HCT116 (cell line): ENCODE measurements at regions not wholly inside any gene's neighbourhood (a gene's known extent, or its start where the extent isn't known, plus 50 kb on each side); places are given as distances from the start of the nearest gene placed in this dataset.

Experiments
- ATAC-seq: fragments of 200-7000 bp; cut with Tn5 transposase; 2 replicates; pipeline ENCODE4 v1.9.1; 2020; ENCODE audit warnings: mild to moderate bottlenecking, moderate library complexity
- BruUV-seq: library from RNA; stranded (reverse); fragments of 400-500 nt; replicated peaks from 2 replicates; lab custom pipeline; 2021; lab: Mats Ljungman, UMichigan
- CTCF ChIA-PET: fragments of 300-600 bp; sonication (Branson Sonifier 250); formaldehyde crosslinking; loops from one replicate; lab custom pipeline; 2021; ENCODE audit warnings: antibody characterized with exemption; lab: Charles Lee
- POLR2A ChIA-PET: fragments of 300-600, 350-600 bp; sonication (Branson Sonifier 250); formaldehyde crosslinking; loops from one replicate; lab custom pipeline; 2021; ENCODE audit warnings: antibody characterized with exemption; lab: Charles Lee
- RAD21 ChIA-PET, 2 experiments: fragments of 300-600 bp; sonication (Branson Sonifier 250); formaldehyde crosslinking; loops; one replicate each; lab custom pipeline; 2023; ENCODE audit warnings: low total read pairs in 2 of 2; ENCODE audit not compliant: uncharacterized antibody in 2 of 2, unreplicated experiment in 2 of 2, low non-redundant PET in 1 of 2; lab: Charles Lee
- DNase-seq: peaks from one replicate; pipeline ENCODE4 v3.0.0-alpha.2; 2010; ENCODE audit warnings: low read depth, low spot score
- H2AFZ ChIP-seq: fragments of 200-600 bp; shearing (Covaris generic), sonication (generic); 2 replicates; pipeline ENCODE4 v1.6.1; 2017; ENCODE audit warnings: low read depth, mixed run types, mixed read lengths, antibody characterized with exemption, low read length; ENCODE audit not compliant: poor library complexity, severe bottlenecking
- H3K27ac ChIP-seq: 2 replicates; pipeline ENCODE4 v1.5.1; 2012; ENCODE audit warnings: low read depth, low read length
- H3K27me3 ChIP-seq: fragments of 200-600 bp; sonication (generic); 2 replicates; pipeline ENCODE4 v1.6.1; 2016; ENCODE audit warnings: mixed run types, low read length, mixed read lengths; ENCODE audit not compliant: insufficient read depth
- H3K36me3 ChIP-seq, 2 experiments: fragments of 200-500 bp in 1 of 2; fragments of 200-600 bp in 1 of 2; sonication (Bioruptor generic) in 1 of 2; sonication (generic) in 1 of 2; 2 replicates each; pipeline versions ENCODE4 v1.5.1 to v1.6.1; 2014 to 2016; ENCODE audit warnings: low read length in 2 of 2, inconsistent platforms in 1 of 2, mixed read lengths in 1 of 2, mixed run types in 1 of 2; ENCODE audit not compliant: insufficient read depth in 2 of 2, control insufficient read depth in 1 of 2
- H3K4me1 ChIP-seq, 2 experiments: fragments of 200-600 bp in 1 of 2; sonication (generic) in 1 of 2; 2 replicates each; pipeline versions ENCODE4 v1.5.1 to v1.6.1; 2012 to 2017; ENCODE audit warnings: low read length in 2 of 2, inconsistent platforms in 1 of 2, mild to moderate bottlenecking in 1 of 2, mixed read lengths in 1 of 2, mixed run types in 1 of 2, moderate library complexity in 1 of 2; ENCODE audit not compliant: insufficient read depth in 2 of 2, control insufficient read depth in 1 of 2
- H3K4me2 ChIP-seq: fragments of 200-600 bp; sonication (generic); 2 replicates; pipeline ENCODE4 v1.6.1; 2017; ENCODE audit warnings: mixed run types, low read length, mixed read lengths
- H3K4me3 ChIP-seq, 2 experiments: fragments of 200-600 bp in 1 of 2; sonication (generic) in 1 of 2; replicated peaks in 1 of 2; 2 replicates each; pipeline ENCODE4 v1.5.1; 2011 to 2016; ENCODE audit warnings: low read length in 2 of 2, control low read depth in 1 of 2, low read depth in 1 of 2, mild to moderate bottlenecking in 1 of 2, mixed read lengths in 1 of 2, mixed run types in 1 of 2
- H3K79me2 ChIP-seq: fragments of 200-600 bp; sonication (generic); 2 replicates; pipeline ENCODE4 v1.6.1; 2017; ENCODE audit warnings: mild to moderate bottlenecking, mixed run types, low read length, moderate library complexity, mixed read lengths; ENCODE audit not compliant: insufficient read depth
- H3K9ac ChIP-seq: fragments of 200-600 bp; sonication (generic); 2 replicates; pipeline ENCODE4 v1.6.1; 2016; ENCODE audit warnings: low read length, mixed read lengths
- H3K9me2 ChIP-seq: fragments of 200-600 bp; sonication (generic), shearing (Covaris generic); 2 replicates; pipeline ENCODE4 v1.6.1; 2017; ENCODE audit warnings: mixed run types, mild to moderate bottlenecking, moderate library complexity; ENCODE audit not compliant: insufficient read depth
- H3K9me3 ChIP-seq, 2 experiments: fragments of 200-500 bp in 1 of 2; fragments of 200-600 bp in 1 of 2; sonication (Bioruptor generic) in 1 of 2; sonication (generic) in 1 of 2; 2 replicates each; pipeline ENCODE4 v1.6.1; 2014 to 2017; ENCODE audit warnings: low read length in 2 of 2, mixed read lengths in 2 of 2, inconsistent platforms in 1 of 2, low read depth in 1 of 2, mild to moderate bottlenecking in 1 of 2, mixed run types in 1 of 2, moderate library complexity in 1 of 2; ENCODE audit not compliant: control insufficient read depth in 1 of 2, insufficient read depth in 1 of 2
- H4K20me1 ChIP-seq: fragments of 200-600 bp; sonication (generic), shearing (Covaris generic); 2 replicates; pipeline ENCODE4 v1.6.1; 2017; ENCODE audit warnings: mixed run types, mild to moderate bottlenecking, moderate library complexity; ENCODE audit not compliant: insufficient read depth
- CBX3 ChIP-seq: IDR thresholded peaks from 2 replicates; pipeline ENCODE4 v1.6.1; 2012; ENCODE audit warnings: low read depth
- CTCF ChIP-seq, 3 experiments: fragments of 200-600 bp in 1 of 3; sonication (generic) in 1 of 3; IDR thresholded peaks in 2 of 3; conservative IDR thresholded peaks in 1 of 3; 2 replicates each; pipeline ENCODE4 v1.5.1; 2012 to 2017; ENCODE audit warnings: low read depth in 2 of 3, low read length in 2 of 3, antibody characterized with exemption in 1 of 3, borderline replicate concordance in 1 of 3, control low read depth in 1 of 3, mild to moderate bottlenecking in 1 of 3, mixed read lengths in 1 of 3, mixed run types in 1 of 3, moderate library complexity in 1 of 3; ENCODE audit not compliant: insufficient read depth in 1 of 3
- TCF7L2 ChIP-seq: IDR thresholded peaks from 2 replicates; pipeline ENCODE4 v1.7.0; 2011; ENCODE audit warnings: borderline replicate concordance, inconsistent platforms; ENCODE audit not compliant: insufficient read depth, insufficient read length; ENCODE audit errors: extremely low read depth
- intact Hi-C: fragments of 100-400 bp; cut with micrococcal nuclease; formaldehyde crosslinking; loops from 2 replicates; pipeline ENCODE4 v1.10.0; 2022

GRCh38 chr2:128717758-128718710, 399.4 kb upstream of the HS6ST1 start:
- H4K20me1 ChIP-seq = no peaks in the 10 kb centered on the region
- RAD21 ChIA-PET = no interaction called here
- H3K27ac ChIP-seq = no peak overlapping the region
- TF ChIP-seq CBX3 = no peak
- no peaks in the 10 kb centered on the region for H3K36me3 ChIP-seq
- no peaks in the 10 kb centered on the region for H3K4me1 ChIP-seq
- no peaks in the 10 kb centered on the region for H3K9me3 ChIP-seq
- H3K4me2 ChIP-seq = no peak overlapping the region
- CTCF ChIA-PET = interaction anchor here (0.6 to 1.2 kb wide), 2 partner anchors 19 to 30 kb away, joined by 3 read pairs; no protein-coding TSS in a partner anchor
- no peak overlapping the region for H3K4me3 ChIP-seq
- H2AFZ ChIP-seq = no peak overlapping the region
- intact Hi-C loops = no loop called here
- H3K9me2 ChIP-seq = no peaks in the 10 kb centered on the region
- no peak for DNase-seq
- ATAC-seq = no peak
- BruUV-seq = no TSS peak
- H3K79me2 ChIP-seq = no peaks in the 10 kb centered on the region
- POLR2A ChIA-PET = no interaction called here
- peaks cover 35% of the 10 kb centered on the region for H3K27me3 ChIP-seq
- H3K9ac ChIP-seq = no peak overlapping the region

- TF ChIP-seq CTCF (IDR thresholded peaks at IDR 0.05 in 2 of 3, conservative IDR thresholded peaks at IDR 0.05 in 1 of 3; ENCODE audit: borderline replicate concordance in 1 of 3, insufficient read depth in 1 of 3, low read depth in 2 of 3, low read length in 2 of 3) = peak in 1 of 3 experiments; percentile 22; a peak in 1 of 6 replicates
- TF ChIP-seq TCF7L2 = no peak
- H2AFZ ChIP-seq = no peak overlapping the region
- no peak overlapping the region for H3K4me3 ChIP-seq
- H3K9me3 ChIP-seq = no peaks in the 10 kb centered on the region
- H3K4me1 ChIP-seq = no peaks in the 10 kb centered on the region
- DNase-seq (no peak), ATAC-seq (peak; percentile 63; the same call in 1 of the 2 replicates)
- no peak overlapping the region for H3K9ac ChIP-seq
- no peak overlapping the region for H3K4me2 ChIP-seq
- no peaks in the 10 kb centered on the region for H3K9me2 ChIP-seq
- BruUV-seq = no TSS peak
- no peak overlapping the region for H3K27ac ChIP-seq
- ChIA-PET POLR2A (no interaction called here), RAD21 (no interaction called here), CTCF (interaction anchor here (0.8 kb wide), 1 partner anchor 9 kb away, joined by 3 read pairs; no protein-coding TSS in a partner anchor)
- no peaks in the 10 kb centered on the region for H3K79me2 ChIP-seq
- H4K20me1 ChIP-seq = no peaks in the 10 kb centered on the region
- H3K36me3 ChIP-seq = no peaks in the 10 kb centered on the region
- peaks cover 30% of the 10 kb centered on the region for H3K27me3 ChIP-seq
- intact Hi-C loops = no loop called here
Measured at GRCh38 chr2:128720080-128721022, 401.7 kb upstream of the HS6ST1 start.
